Esophagus squamous epithelium (tissue), 4 donors: ENCODE measurements at regions not wholly inside any gene's neighbourhood (a gene's known extent, or its start where the extent isn't known, plus 50 kb on each side); places are given as distances from the start of the nearest gene placed in this dataset.

Source experiments
- POLR2A ChIP-seq, 4 donors: fragments of 450-650 bp; IDR thresholded peaks; one replicate each; pipeline ENCODE4 v1.6.1; 2017; ENCODE audit warnings: antibody characterized with exemption in 4 of 4, mild to moderate bottlenecking in 4 of 4, moderate library complexity in 3 of 4
- TF ChIP-seq, protein P1 (sequence below), 6 experiments: fragments of 450-650 bp in 4 of 6; fragments of 200-600 bp in 2 of 6; sonication (generic) in 2 of 6; IDR thresholded peaks; one replicate each; pipeline ENCODE4 v1.5.1; 2016 to 2019; ENCODE audit warnings: antibody characterized with exemption in 6 of 6, mild to moderate bottlenecking in 4 of 6, moderate library complexity in 4 of 6

DNA sequence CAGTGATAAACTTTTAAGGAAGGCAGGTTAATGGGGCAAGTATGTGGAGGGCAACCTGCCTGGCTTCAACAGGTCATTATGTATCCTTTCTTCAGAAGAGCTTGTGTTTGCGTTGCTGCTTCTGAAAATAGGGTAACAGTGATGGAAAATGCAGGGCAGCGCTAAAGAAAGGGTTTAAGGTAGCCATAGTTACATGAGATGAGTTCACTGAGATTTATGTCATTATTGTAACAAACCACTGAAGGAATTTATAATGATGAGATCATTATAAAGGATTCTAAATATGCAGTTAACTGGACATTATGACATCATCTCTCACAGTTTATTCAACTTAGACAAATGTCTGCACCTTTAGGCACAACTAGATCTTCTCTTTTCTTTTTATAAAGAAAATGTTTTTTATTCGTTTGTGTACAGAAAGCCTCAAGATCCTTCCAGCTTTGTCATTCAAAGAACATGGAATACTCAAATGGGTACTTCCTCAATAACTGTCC is 291.6 kb upstream of the SMARCA2 start:
- TF ChIP-seq, protein P1, sequence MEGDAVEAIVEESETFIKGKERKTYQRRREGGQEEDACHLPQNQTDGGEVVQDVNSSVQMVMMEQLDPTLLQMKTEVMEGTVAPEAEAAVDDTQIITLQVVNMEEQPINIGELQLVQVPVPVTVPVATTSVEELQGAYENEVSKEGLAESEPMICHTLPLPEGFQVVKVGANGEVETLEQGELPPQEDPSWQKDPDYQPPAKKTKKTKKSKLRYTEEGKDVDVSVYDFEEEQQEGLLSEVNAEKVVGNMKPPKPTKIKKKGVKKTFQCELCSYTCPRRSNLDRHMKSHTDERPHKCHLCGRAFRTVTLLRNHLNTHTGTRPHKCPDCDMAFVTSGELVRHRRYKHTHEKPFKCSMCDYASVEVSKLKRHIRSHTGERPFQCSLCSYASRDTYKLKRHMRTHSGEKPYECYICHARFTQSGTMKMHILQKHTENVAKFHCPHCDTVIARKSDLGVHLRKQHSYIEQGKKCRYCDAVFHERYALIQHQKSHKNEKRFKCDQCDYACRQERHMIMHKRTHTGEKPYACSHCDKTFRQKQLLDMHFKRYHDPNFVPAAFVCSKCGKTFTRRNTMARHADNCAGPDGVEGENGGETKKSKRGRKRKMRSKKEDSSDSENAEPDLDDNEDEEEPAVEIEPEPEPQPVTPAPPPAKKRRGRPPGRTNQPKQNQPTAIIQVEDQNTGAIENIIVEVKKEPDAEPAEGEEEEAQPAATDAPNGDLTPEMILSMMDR (IDR thresholded peaks at IDR 0.05) = no peak
- TF ChIP-seq POLR2A (IDR thresholded peaks at IDR 0.05) = no peak
